ENCODE measurements at regions not wholly inside any gene's neighbourhood (a gene's known extent, or its start where the extent isn't known, plus 50 kb on each side); places are given as distances from the start of the nearest gene placed in this dataset.
"Not testable (repeated sequence)": the region's sequence is repeated elsewhere in the genome, so short reads cannot be mapped to it uniquely, and the experiment has no call there.

GRCh38 chr3:16077146-16077545 lies 97.3 kb upstream of the GALNT15 start:
- DNase-seq, result not testable (repeated sequence)

- not testable (repeated sequence) for DNase-seq
These were observed 96.8 kb upstream of the GALNT15 start for GRCh38 chr3:16077681-16078080.

GRCh38 chr3:16079519-16079918 lies 95.0 kb upstream of the GALNT15 start:
- DNase-seq, result no peak

GRCh38 chr3:16081661-16082060 lies 92.8 kb upstream of the GALNT15 start:
- no peak for DNase-seq

GRCh38 chr3:16084887-16085286 lies 89.6 kb upstream of the GALNT15 start:
- DNase-seq, result no peak

- no peak for DNase-seq
These were observed 89.1 kb upstream of the GALNT15 start for GRCh38 chr3:16085410-16085809.

GRCh38 chr3:16085884-16086608 lies 88.4 kb upstream of the GALNT15 start:
- no peak for DNase-seq

GRCh38 chr3:16086690-16087089 lies 87.8 kb upstream of the GALNT15 start:
- no peak for DNase-seq

- no peak for DNase-seq
These were observed 86.0 kb upstream of the GALNT15 start for GRCh38 chr3:16088496-16088895.

GRCh38 chr3:16089521-16089920 lies 85.0 kb upstream of the GALNT15 start:
- DNase-seq, result no peak

- no peak for DNase-seq
These were observed 84.5 kb upstream of the GALNT15 start for GRCh38 chr3:16090024-16090423.

- DNase-seq, result no peak
These were observed 83.8 kb upstream of the GALNT15 start for GRCh38 chr3:16090706-16091105.

GRCh38 chr3:16092923-16093322 lies 81.6 kb upstream of the GALNT15 start:
- no peak for DNase-seq

GRCh38 chr3:16101295-16102186 lies 72.9 kb upstream of the GALNT15 start:
- no peak for DNase-seq

GRCh38 chr3:16102187-16102561 lies 72.3 kb upstream of the GALNT15 start:
- DNase-seq, result no peak

GRCh38 chr3:16102905-16103364 lies 71.5 kb upstream of the GALNT15 start:
- no peak for DNase-seq

- no peak for DNase-seq
These were observed 71.0 kb upstream of the GALNT15 start for GRCh38 chr3:16103472-16103871.

GRCh38 chr3:16104156-16104555 lies 70.3 kb upstream of the GALNT15 start:
- no peak for DNase-seq

- no peak for DNase-seq
These were observed 68.4 kb upstream of the GALNT15 start for GRCh38 chr3:16106050-16106449.

GRCh38 chr3:16108424-16108823 lies 66.1 kb upstream of the GALNT15 start:
- DNase-seq, result no peak

- DNase-seq, result no peak
These were observed 64.6 kb upstream of the GALNT15 start for GRCh38 chr3:16109929-16110328.

- no peak for DNase-seq
These were observed 61.5 kb upstream of the GALNT15 start for GRCh38 chr3:16112910-16113504.

GRCh38 chr3:16113704-16114103 lies 60.8 kb upstream of the GALNT15 start:
- DNase-seq, result no peak

GRCh38 chr3:16114429-16114828 lies 60.1 kb upstream of the GALNT15 start:
- no peak for DNase-seq
